ENCODE measurements at regions not wholly inside any gene's neighbourhood (a gene's known extent, or its start where the extent isn't known, plus 50 kb on each side); places are given as distances from the start of the nearest gene placed in this dataset.

DNA sequence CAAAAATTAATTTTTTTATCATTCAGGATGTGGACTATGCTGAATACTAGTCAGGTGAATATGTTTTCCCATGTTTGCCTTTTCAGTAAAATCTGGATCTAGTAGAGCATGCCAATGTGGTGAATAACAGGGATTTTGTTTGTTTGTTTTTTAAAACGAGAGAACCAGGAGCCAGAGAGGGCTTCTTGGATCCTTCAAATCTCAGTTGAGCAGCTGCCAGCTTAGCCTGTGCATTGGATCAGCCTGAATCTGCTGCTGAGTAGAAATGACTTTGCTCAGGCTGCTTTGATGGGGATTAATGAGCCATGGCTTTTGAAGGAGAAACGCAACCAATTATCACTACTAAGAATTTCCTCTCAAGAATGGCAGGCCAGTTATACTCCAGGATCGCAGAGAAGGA is 493.8 kb downstream of the ARL4A start:
- TF ChIP-seq NFRKB (IDR thresholded peaks at IDR 0.05) (no peak), SUZ12 (IDR thresholded peaks at IDR 0.05) (no peak), FOXM1 (IDR thresholded peaks at IDR 0.05; ENCODE audit: borderline replicate concordance) (no peak), SP1 (IDR thresholded peaks at IDR 0.05) (no peak)

All from HEK293T (cell line).